Head of caudate nucleus (tissue), 42 donors: ENCODE measurements at regions not wholly inside any gene's neighbourhood (a gene's known extent, or its start where the extent isn't known, plus 50 kb on each side); places are given as distances from the start of the nearest gene placed in this dataset.
"Not testable (repeated sequence)": the region's sequence is repeated elsewhere in the genome, so short reads cannot be mapped to it uniquely, and the experiment has no call there.

ENCODE experiments used
- DNase-seq, 42 donors: peaks; one replicate each; pipeline versions ENCODE4 v3.0.0 to v3.0.0-alpha.2; 2020 to 2021; ENCODE audit warnings: mixed read lengths in 7 of 42
- intact Hi-C: fragments of 100-400 bp; cut with DNase I; formaldehyde crosslinking; loops from one replicate; pipeline ENCODE4 v1.15.0; 2022

GRCh38 chr16:52002026-52002425 is 544.9 kb downstream of the TOX3 start:
- DNase-seq = no peak
- intact Hi-C loops = no loop called here

GRCh38 chr16:51996516-51996915 is 550.4 kb downstream of the TOX3 start:
- DNase-seq = no peak
- intact Hi-C loops = no loop called here

GRCh38 chr16:51994597-51994996 is 552.3 kb downstream of the TOX3 start:
- intact Hi-C loops = no loop called here
- peak in 1 of 42 donors; percentile 2 for DNase-seq

GRCh38 chr16:51989637-51990230 is 557.2 kb downstream of the TOX3 start:
- DNase-seq = no peak
- intact Hi-C loops = loop anchor here (10.0 kb wide), 2 partner anchors 175 to 225 kb away; no protein-coding TSS in a partner anchor

- intact Hi-C loops = loop anchor here (10.0 kb wide), 2 partner anchors 174 to 224 kb away; no protein-coding TSS in a partner anchor
- DNase-seq = no peak
Measured at GRCh38 chr16:51988977-51989376, 558.0 kb downstream of the TOX3 start.

GRCh38 chr16:51987519-51987918 is 559.4 kb downstream of the TOX3 start:
- intact Hi-C loops = loop anchor here (10.0 kb wide), 2 partner anchors 173 to 223 kb away; no protein-coding TSS in a partner anchor
- no peak for DNase-seq

- intact Hi-C loops = loop anchor here (10.0 kb wide), 2 partner anchors 172 to 222 kb away; no protein-coding TSS in a partner anchor
- no peak for DNase-seq
Measured at GRCh38 chr16:51986717-51987116, 560.2 kb downstream of the TOX3 start.

- intact Hi-C loops = loop anchor here (10.0 kb wide), 2 partner anchors 172 to 222 kb away; no protein-coding TSS in a partner anchor
- DNase-seq = no peak
Measured at GRCh38 chr16:51986301-51986700, 560.6 kb downstream of the TOX3 start.

GRCh38 chr16:51985126-51985525 is 561.8 kb downstream of the TOX3 start:
- intact Hi-C loops = loop anchor here (10.0 kb wide), 2 partner anchors 170 to 220 kb away; no protein-coding TSS in a partner anchor
- no peak for DNase-seq

GRCh38 chr16:51984395-51984794 is 562.5 kb downstream of the TOX3 start:
- intact Hi-C loops = loop anchor here (10.0 kb wide), 2 partner anchors 170 to 220 kb away; no protein-coding TSS in a partner anchor
- DNase-seq = no peak

GRCh38 chr16:51982715-51983680 is 563.9 kb downstream of the TOX3 start:
- intact Hi-C loops = loop anchor here (10.0 kb wide), 2 partner anchors 168 to 218 kb away; no protein-coding TSS in a partner anchor

GRCh38 chr16:51981725-51982124 is 565.2 kb downstream of the TOX3 start:
- DNase-seq = no peak
- intact Hi-C loops = loop anchor here (10.0 kb wide), 2 partner anchors 167 to 217 kb away; no protein-coding TSS in a partner anchor

More at GRCh38 chr16:51982715-51983680, 563.9 kb downstream of the TOX3 start:
- DNase-seq = peak in 33 of 42 donors; percentile 22 to 89 (median 60)

GRCh38 chr16:51977506-51977905 is 569.4 kb downstream of the TOX3 start:
- intact Hi-C loops = not testable (repeated sequence)

GRCh38 chr16:51971184-51971583 is 575.8 kb downstream of the TOX3 start:
- DNase-seq = peak in 12 of 42 donors; percentile 10 to 56 (median 23)
- intact Hi-C loops = no loop called here

More at GRCh38 chr16:51977506-51977905, 569.4 kb downstream of the TOX3 start:
- DNase-seq = not testable (repeated sequence)

GRCh38 chr16:51968749-51969148 is 578.2 kb downstream of the TOX3 start:
- DNase-seq = no peak
- intact Hi-C loops = no loop called here

- DNase-seq = no peak
Measured at GRCh38 chr16:51967646-51968045, 579.3 kb downstream of the TOX3 start.

GRCh38 chr16:51960931-51961330 is 586.0 kb downstream of the TOX3 start:
- no peak for DNase-seq
- intact Hi-C loops = no loop called here

More at GRCh38 chr16:51967646-51968045, 579.3 kb downstream of the TOX3 start:
- intact Hi-C loops = no loop called here

- no peak for DNase-seq
- intact Hi-C loops = no loop called here
Measured at GRCh38 chr16:51953286-51953985, 593.5 kb downstream of the TOX3 start.

GRCh38 chr16:51952500-51952899 is 594.4 kb downstream of the TOX3 start:
- no peak for DNase-seq
- intact Hi-C loops = no loop called here
